T-helper 22 cell (primary cell): ENCODE measurements at regions not wholly inside any gene's neighbourhood (a gene's known extent, or its start where the extent isn't known, plus 50 kb on each side); places are given as distances from the start of the nearest gene placed in this dataset.

Experiments
- DNase-seq: peaks from one replicate; pipeline ENCODE4 v3.0.0-alpha.2; 2020; ENCODE audit warnings: low read depth

GRCh38 chr3:193991666-193992424 is 144.1 kb upstream of the HES1 start:
- DNase-seq, result no peak

- no peak for DNase-seq
These were observed 143.4 kb upstream of the HES1 start for GRCh38 chr3:193992425-193993037.

GRCh38 chr3:193996221-193996620 is 139.7 kb upstream of the HES1 start:
- no peak for DNase-seq

- DNase-seq, result no peak
These were observed 139.3 kb upstream of the HES1 start for GRCh38 chr3:193996641-193997089.

GRCh38 chr3:193997228-193998122 is 138.5 kb upstream of the HES1 start:
- DNase-seq, result no peak

- DNase-seq, result no peak
These were observed 137.9 kb upstream of the HES1 start for GRCh38 chr3:193998123-193998448.

GRCh38 chr3:193998628-193999195 is 137.2 kb upstream of the HES1 start:
- no peak for DNase-seq

- DNase-seq, result no peak
These were observed 135.8 kb upstream of the HES1 start for GRCh38 chr3:194000100-194000499.

- DNase-seq, result no peak
These were observed 135.2 kb upstream of the HES1 start for GRCh38 chr3:194000712-194001111.

- DNase-seq, result no peak
These were observed 134.1 kb upstream of the HES1 start for GRCh38 chr3:194001728-194002459.

GRCh38 chr3:194003114-194004057 is 132.6 kb upstream of the HES1 start:
- no peak for DNase-seq

GRCh38 chr3:194005930-194006501 is 129.9 kb upstream of the HES1 start:
- DNase-seq, result no peak

- no peak for DNase-seq
These were observed 128.2 kb upstream of the HES1 start for GRCh38 chr3:194007592-194008337.

- no peak for DNase-seq
These were observed 126.9 kb upstream of the HES1 start for GRCh38 chr3:194009019-194009418.

GRCh38 chr3:194009892-194010533 is 125.9 kb upstream of the HES1 start:
- DNase-seq, result no peak

- no peak for DNase-seq
These were observed 124.1 kb upstream of the HES1 start for GRCh38 chr3:194011807-194012206.

- no peak for DNase-seq
These were observed 122.0 kb upstream of the HES1 start for GRCh38 chr3:194013928-194014327.

GRCh38 chr3:194014756-194015155 is 121.2 kb upstream of the HES1 start:
- no peak for DNase-seq
